NOMO-1 treated with DMSO at 0.1 percent for 48 hours (cell line): ENCODE measurements at regions not wholly inside any gene's neighbourhood (a gene's known extent, or its start where the extent isn't known, plus 50 kb on each side); places are given as distances from the start of the nearest gene placed in this dataset.

Source experiments
- DNase-seq: peaks from one replicate; lab custom pipeline; 2025; ENCODE audit not compliant: unreplicated experiment; lab: John Stamatoyannopoulos, UW

DNA sequence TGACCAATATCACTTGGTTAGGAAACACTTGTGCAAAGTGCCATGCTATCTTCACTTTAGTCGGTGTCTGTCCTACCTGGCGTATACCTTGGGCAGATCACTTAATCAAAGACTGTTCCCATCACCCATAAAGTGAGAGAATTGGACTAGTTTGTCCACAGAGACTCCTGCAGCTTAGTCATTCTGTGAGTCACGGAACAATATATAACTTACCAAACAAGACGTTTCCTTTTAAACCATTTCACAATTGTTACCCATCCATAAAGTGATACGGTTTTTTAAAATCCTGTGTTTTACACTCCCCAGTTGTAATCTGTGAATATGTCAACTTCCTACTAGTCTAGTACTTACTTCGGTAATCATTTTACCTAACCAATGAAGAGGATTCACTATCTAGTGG is 499.3 kb upstream of the SMIM21 start:
- no peak for DNase-seq

DNA sequence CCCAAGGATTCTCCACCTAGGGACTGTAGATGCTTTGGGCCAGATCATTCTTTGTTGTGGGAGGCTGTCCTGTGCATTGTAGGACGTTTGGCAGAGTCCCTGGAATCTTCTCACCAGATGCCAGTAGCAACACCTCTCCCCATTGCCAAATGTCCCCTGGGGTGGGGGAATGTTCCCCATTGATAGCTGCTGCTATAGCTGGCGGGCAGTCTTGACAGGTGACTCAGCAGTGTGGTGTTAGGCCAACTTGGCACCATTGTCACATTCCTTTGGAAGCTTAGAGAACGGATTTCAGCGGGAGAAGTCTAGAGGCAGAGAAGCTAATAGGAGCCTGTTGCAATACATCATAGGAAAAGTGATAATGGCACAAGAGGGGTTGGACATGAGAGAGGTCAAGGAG is 495.7 kb upstream of the SMIM21 start:
- no peak for DNase-seq

DNA sequence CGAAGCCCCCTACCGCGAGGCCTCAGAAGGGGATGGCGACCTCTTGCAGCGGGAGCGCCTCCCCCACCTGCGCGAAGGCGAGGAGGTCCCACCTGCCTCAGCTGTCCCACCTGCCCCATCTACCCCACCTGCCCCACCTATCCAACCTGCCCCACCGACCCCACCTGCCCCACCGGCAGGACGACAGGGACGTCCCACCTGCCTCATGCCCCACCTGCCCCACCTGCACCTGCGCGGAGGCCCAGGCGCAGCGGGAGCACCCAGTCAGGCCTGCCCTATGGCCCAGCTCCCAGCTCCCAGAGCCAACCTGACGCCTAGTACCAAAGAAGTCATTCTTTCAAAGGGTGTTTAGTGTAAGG is 489.1 kb upstream of the SMIM21 start:
- DNase-seq, result no peak

DNA sequence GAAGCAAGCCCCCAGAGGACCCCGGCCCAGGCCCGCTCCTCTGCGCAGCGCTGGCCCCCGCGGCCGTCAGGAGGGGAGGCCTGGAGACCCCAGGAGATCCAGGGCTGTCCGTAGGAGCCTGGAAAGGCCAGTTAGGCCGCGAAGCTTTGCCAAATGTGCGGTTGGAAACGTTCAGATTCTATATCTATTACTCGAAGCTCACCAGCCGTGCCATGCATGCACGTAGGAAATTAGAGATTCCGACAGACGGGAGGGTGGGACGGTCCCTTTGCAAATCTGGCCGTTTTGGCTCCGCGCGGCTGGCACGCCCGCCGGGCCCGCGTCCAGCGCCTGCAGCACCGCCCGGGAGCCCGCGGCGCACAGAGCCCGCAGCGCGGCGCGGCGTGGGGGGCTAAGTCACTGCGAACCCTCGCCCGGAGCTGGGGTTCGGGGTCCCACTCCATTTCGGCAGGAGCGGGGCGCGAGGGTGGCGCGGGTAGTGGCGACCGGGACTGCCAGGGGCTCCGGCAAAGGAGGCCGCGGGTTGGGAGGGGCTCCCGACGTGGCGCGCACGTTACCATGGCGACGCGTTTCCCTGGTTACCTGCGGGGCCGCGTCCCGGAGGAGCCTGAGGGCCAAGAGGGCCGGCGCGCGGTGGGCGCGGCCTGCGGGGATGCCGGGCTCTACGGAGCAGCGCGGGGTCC is 488.6 kb upstream of the SMIM21 start:
- no peak for DNase-seq

DNA sequence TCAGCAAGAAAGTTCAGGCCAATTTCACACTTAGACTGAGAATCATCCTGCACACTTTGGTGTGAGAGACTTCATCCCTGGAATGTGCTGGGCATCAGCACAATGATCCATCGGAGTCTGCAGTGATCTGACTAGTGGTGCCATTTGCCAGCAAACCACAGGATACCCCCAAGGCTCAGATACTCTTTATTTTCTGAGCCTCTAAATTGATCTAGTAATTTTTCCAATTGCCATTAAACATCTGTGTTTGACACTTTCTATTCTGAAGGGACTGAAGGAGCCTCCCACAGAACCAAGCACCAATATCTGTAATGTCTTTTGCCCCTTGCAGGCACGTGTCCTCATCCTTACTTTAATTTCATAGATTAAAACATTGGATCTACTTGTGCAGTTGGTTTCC is 485.3 kb upstream of the SMIM21 start:
- no peak for DNase-seq

DNA sequence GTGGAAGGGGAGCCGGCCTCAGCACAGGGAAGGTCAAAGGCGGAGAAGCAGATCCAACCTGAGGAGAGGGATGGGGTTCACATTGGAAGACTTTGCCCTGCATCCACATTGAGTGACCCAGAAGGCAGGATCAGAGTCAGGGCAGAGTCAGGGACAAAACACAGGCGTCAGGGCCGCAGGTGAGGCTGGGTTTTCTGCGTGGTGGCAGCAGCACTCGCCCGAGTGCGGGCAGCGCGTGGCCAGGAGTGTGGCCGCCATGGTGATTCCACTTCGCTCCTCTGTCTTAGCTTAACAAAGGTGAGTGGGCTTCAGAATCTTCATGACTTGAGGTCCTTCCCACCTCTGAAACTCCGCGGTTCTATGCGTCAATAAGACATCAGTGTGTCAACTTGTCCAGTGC is 476.9 kb upstream of the SMIM21 start:
- no peak for DNase-seq

DNA sequence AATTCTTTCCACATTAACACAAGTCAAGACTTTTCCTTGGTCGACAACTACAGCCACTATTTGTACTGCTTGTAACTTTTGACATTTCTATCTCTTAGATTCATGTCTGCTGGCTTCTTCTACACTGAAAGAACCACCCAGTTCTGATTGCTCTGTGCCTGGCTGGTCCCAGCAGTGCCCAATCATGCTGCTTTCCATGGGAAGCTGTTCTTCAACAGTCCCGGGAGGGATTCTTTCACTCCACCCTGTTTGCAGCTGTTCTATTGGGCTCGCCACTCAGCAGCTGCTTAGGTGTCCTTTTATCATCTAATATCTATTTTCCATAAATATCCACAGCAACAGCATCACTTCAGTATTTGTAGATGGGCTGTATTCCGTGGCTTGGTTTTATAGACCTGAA is 471.1 kb upstream of the SMIM21 start:
- DNase-seq, result no peak

DNA sequence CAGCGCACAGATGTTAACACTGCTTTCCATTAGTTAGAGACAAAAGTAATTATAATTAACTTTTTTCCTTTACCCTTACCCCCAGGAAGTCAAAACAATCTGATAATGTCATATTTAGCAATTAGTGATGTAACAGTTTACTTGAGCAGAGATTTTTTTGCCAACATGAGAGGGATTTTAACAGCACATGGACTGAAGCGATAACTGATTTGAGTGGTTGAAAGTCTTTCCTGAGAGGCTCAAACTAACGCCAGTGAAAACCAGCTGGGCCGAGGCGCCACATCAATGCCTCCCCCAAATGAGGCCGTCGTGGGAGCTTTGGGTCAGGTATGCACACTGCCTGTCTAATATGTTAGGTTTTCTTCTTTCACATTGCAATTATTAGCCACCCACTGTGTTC is 469.9 kb upstream of the SMIM21 start:
- no peak for DNase-seq

DNA sequence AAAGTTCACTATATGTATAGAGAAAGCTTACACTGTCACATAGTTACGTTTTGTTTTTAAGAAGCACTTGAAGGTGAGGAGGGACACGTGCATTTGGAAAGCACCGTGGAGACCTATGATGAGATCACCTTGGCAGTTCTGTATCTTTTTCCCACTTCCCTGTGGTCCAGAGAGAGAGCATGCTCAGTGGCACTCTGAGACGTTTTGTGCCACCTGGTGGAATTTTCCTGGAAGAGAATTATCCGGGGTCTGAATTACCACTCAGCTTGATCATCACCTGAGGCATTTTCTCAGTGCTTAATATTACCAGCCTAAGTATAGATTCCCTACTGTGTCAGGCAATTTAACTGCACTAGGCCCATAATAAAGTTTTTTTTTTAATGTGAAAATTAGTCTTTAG is 469.4 kb upstream of the SMIM21 start:
- no peak for DNase-seq

DNA sequence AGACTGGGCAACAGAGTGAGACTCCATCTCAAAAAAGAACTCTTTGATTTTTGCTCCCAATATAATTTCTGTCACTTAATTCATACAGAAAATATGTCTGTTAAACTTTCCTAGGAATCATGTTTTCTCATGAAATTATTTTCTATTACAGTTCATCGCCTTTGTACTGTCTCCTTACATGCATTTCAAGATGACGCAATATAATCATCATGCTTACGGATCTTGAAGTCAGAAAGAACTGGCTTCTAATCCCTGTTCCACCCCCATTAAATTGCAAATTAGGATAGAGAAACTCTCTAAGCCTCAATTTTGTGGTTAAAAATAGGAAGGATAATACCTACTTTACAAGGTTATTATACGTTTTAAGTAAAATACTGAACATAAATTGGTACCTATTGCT is 467.6 kb upstream of the SMIM21 start:
- no peak for DNase-seq

DNA sequence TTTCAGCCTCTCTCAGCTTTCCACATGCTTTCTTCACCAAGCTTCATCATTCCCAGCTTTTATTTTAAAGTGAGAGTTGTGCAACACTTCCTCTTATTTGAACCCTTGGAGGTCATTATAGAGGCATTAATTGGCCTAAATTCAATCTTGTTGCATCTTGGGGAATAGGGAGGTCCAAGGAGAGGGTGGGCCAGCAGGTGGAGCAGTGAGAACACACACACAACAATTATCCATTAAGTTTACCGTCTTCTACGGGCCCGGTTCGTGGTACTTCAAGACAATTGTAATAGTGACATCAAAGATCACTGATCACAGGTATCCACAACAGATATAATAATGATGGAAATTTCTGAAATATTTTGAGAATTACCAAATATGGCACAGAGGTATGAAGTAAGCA is 457.2 kb upstream of the SMIM21 start:
- no peak for DNase-seq

DNA sequence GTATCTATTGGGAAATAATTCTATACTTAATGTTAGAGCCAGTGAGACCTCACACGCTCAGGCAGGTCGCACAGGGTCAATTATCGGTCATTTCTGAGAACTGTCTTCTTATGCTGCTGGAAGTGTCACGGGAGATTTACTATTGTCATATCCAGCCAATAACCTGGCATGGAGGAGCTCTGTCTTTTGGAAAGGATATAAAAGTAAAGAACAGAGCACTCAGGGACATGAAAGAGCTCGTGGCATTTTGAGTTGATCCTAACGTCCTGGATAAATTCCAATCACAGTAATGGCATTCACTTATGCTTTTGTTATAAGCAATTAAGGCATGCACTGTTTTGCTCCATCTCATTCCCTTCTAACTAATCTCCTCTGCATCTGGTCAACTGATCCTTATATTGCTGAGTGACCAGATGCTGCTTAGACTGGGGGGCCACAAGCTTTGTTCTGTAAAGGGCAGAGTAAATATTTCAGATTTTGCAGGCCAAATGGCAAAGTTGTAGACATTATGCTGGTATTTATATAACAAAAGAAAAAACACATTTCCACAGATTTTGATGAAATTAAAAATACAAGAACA is 453.5 kb upstream of the SMIM21 start:
- no peak for DNase-seq

DNA sequence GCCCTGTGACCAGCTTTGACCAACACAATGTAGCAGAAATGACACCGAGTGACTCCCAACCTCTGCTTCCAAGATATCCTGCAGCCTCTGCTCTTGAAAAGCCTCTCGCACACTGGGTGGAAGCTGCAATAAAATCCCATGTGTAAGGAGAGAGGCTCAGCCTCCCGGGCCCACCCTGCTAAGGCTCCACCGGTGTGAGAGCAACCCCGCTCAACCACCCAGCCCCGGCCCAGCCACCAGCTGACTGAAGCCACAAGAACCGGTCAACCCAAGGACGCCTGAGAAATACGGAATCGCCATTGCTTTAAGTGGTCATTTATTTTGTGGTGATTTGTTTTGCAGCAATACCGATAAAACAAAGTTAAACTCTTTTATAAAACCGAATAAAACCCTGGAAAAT is 452.8 kb upstream of the SMIM21 start:
- no peak for DNase-seq

DNA sequence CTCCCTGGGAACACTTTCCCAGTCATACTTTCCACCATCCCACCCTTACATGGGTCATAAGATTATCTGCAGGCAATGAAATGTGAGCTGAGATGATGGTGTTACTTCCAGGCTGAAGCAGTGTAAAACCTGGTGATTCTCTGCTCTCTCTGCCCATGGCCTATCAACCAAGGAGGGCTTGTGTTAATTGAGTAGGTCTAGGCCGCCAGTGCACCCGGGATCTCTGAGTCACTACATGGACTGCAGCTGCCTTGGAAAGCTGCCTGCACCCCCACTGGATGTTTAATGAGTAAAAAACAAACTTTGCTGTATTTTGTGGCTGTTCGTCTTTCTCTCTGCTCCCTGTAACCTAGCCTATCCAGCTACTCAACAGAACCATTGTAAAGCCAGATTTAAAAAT is 451.7 kb upstream of the SMIM21 start:
- DNase-seq, result no peak

DNA sequence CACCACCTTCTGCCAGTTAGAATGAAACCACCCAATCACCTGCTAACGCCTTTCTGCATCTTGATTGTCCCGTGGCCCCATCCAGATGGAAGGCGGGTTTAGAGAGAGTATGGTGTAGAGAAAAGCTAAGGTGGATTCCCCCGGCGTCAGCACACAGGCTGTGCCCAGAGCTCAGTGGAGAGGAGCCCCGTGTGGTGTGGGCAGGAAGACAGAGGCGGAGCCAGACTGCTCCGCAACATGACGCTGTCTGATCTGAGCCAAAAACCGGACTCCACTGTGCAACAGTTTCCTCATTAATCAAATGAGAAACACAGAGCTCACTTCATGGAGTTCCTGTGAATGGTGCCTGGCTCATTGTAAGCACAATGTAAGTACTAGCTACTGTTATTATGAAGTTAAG is 448.1 kb upstream of the SMIM21 start:
- no peak for DNase-seq

DNA sequence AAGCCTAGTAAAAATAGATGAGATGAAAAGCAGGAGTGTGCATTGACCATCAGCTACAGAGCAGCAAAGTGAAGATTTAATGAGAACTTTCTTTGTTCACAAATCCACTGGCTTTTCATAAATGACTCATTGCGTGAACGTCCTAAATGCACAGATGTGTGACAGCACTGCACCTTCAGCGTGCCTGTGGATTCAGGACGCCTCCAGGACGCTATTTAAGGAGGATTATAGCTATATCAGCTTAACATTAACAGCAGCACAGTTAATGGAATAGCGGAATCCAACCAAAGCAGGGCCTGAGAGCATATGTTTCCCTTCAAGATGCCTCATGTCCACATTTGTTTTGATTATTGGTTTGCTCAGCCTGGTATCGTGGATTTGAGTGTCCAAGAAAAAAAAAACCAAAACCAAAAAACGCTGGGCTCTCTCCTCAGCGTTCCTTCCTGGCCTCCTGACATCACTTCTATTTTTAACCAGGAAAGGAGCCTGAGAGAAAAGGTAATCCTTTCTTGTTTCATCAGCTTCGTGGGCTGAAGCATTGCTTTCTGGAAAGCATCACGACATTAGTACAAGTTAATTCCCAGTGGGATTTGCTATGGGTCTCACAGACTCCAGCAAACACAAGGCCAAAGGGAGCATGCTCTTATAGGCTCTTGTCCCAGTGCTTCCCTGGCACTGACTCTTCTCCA is 447.0 kb upstream of the SMIM21 start:
- no peak for DNase-seq

DNA sequence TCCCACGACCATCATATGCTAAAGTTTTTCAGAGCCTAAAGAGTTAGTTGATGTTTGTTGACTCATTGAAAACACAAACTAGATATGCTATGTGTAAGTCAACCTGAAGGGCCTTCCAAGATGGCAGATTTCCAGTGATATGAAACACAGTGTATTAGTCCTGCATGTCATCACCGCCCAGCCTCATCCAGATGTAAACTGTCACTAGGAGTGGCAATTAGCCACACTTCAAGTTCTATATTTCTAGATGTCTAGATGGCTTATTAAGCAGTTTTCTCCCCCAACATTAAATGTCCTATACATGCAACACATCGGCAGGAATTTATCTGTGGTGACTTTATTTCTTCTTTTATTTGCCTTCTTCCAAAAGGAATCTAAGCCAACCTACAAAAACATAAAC is 444.1 kb upstream of the SMIM21 start:
- DNase-seq, result no peak

DNA sequence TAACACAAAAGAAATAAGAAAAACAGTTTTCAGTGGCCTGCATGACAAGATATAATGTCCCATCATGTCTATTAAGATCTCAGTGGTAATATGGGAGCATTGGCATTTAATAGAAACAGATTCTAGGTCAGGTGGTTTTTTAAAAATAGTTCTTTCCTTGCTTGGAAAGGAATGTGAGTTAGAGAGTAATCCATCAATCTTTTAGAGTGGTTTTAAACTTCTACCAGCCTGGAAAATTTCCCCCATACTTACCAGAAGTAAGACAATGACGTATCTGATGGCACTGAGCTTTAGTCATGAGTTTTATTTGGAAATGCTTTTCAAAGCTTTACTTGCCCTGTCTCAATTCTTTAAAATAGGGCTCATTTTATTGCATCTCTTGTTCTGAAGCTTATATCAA is 441.7 kb upstream of the SMIM21 start:
- no peak for DNase-seq

DNA sequence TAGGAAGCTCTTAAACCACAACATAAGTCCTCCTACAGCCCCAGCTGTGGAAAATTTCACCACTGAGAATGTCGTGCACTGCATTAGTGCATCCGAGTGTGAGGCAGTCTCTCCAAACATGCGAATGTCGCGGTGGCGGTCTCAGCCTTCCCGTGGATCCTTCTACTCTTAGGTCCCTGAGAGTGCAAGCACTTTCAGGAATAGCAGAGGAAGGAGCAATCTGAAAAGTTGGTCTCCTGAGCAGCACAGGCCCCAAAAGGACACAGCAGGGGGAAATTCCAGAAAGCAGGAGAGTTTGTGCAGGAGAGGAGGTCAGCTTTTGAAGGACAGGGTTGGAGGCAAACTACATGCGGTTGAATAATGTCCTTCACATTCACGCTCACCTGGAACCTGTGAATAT is 440.5 kb upstream of the SMIM21 start:
- DNase-seq, result no peak

DNA sequence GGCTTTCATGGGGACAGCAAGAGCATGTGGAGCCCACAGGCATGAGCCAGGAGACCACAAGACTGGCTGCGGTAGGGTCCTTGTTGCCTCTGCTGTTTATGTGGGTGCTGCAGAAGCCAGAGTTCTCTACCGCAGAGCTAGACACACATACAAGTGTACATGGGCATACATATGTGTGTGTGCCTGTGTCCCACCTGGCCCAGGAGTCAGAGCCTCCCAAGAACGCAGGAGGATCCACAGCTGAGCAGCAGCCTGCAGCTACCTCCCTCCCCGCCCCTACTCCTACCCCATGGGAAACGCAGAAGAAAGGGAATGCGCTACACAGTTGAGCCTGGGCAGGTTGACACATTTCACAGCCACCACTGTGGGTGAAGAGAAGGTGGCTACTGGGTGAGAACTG is 438.1 kb upstream of the SMIM21 start:
- no peak for DNase-seq

DNA sequence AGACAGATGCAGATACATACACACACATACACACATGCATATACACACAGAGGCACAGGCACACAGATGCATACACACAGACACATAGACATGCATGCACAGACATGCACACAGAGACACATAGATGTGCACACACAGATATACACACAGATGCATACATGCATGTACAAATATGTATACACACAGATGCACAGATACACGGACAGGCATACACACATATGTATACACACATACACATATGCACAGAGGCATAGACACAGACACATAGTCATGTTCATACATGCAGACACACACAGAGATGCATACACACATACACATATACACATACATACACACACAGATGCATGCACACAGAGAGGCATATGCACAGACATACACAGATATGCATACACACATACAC is 437.3 kb upstream of the SMIM21 start:
- no peak for DNase-seq

DNA sequence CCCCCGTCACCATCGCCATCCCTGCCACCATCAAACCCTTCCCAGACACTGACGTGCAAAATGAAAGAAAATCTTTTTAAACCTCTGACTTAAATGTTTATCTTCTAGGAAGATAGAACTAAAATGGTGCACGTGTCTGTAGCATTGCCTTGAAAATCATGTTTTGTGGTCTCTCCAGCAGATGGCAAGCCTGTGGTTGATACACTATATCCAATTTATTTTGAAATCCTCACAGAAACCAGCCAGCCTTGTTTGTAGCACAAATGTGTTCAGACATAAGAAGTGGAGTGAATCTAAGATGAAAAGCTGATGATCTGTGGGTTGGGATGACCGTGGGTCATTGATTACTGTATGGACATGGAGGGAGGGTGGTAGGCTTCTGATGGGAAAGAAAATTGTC is 436.2 kb upstream of the SMIM21 start:
- DNase-seq, result no peak

DNA sequence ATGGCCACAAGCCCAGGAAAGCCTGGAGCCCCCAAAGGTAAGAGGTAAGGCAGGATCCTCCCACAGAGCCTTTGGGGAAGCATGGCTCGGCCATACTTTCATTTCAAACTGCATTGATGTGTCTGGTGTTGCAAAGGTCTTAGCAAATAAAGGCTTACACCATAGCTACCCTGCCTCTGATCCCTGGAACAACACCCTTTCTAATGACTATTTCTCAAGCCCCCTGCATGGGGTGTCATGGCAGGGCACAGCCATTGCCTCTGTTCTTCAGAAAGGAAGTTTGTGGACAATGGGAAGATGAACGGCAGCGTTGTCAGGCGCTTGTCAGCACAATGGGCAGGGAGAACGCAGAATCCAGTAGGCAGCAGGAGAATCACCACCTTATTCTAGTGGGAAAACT is 435.0 kb upstream of the SMIM21 start:
- no peak for DNase-seq
